Mesenchymal stem cell (in vitro differentiated cells and primary cell): ENCODE measurements at regions not wholly inside any gene's neighbourhood (a gene's known extent, or its start where the extent isn't known, plus 50 kb on each side); places are given as distances from the start of the nearest gene placed in this dataset.

Experiments used
- DNase-seq: peaks from one replicate; pipeline ENCODE4 v3.0.0-alpha.2; 2013
- H2AFZ ChIP-seq: one replicate; pipeline ENCODE4 v1.6.1; 2013; ENCODE audit warnings: low read depth, mild to moderate bottlenecking, control low read depth, inconsistent platforms, low read length, moderate library complexity
- H2AK5ac ChIP-seq: 2 replicates; pipeline ENCODE4 v1.6.1; 2013; ENCODE audit warnings: low read length, moderate library complexity, mild to moderate bottlenecking, inconsistent platforms; ENCODE audit not compliant: severe bottlenecking
- H2BK120ac ChIP-seq: one replicate; pipeline ENCODE4 v1.6.1; 2013; ENCODE audit warnings: low read depth, mild to moderate bottlenecking, inconsistent platforms, low read length, moderate library complexity
- H2BK12ac ChIP-seq, 2 experiments: one replicate each; pipeline ENCODE4 v1.6.1; 2013; ENCODE audit warnings: inconsistent platforms in 2 of 2, low read length in 2 of 2, mild to moderate bottlenecking in 2 of 2, moderate library complexity in 2 of 2, control low read depth in 1 of 2
- H2BK15ac ChIP-seq: one replicate; pipeline ENCODE4 v1.6.1; 2013; ENCODE audit warnings: mild to moderate bottlenecking, low read depth, inconsistent platforms; ENCODE audit not compliant: poor library complexity, severe bottlenecking
- H2BK5ac ChIP-seq: 2 replicates; pipeline ENCODE4 v1.6.1; 2013; ENCODE audit warnings: low read depth, mild to moderate bottlenecking, low read length, control low read depth, inconsistent platforms; ENCODE audit not compliant: poor library complexity, severe bottlenecking
- H3K14ac ChIP-seq, 2 experiments: one replicate each; pipeline ENCODE4 v1.6.1; 2013; ENCODE audit warnings: inconsistent platforms in 2 of 2, low read length in 2 of 2, control low read depth in 1 of 2, mild to moderate bottlenecking in 1 of 2, moderate library complexity in 1 of 2
- H3K18ac ChIP-seq, 2 experiments: one replicate each; pipeline ENCODE4 v1.6.1; 2013; ENCODE audit warnings: inconsistent platforms in 2 of 2, low read length in 2 of 2, control low read depth in 1 of 2, low read depth in 1 of 2, mild to moderate bottlenecking in 1 of 2
- H3K23ac ChIP-seq, 2 experiments: one replicate each; pipeline ENCODE4 v1.6.1; 2013; ENCODE audit warnings: inconsistent platforms in 2 of 2, low read length in 2 of 2, mild to moderate bottlenecking in 2 of 2, moderate library complexity in 2 of 2, control low read depth in 1 of 2
- H3K27ac ChIP-seq: 2 replicates; pipeline ENCODE4 v1.5.1; 2013; ENCODE audit warnings: mild to moderate bottlenecking, moderate library complexity, low read length, control low read depth, inconsistent platforms; ENCODE audit not compliant: poor library complexity, severe bottlenecking
- H3K27me3 ChIP-seq, 2 experiments: 2 replicates each; pipeline versions ENCODE4 v1.6.1 to v1.7.0; 2013; ENCODE audit warnings: low read length in 2 of 2, mild to moderate bottlenecking in 2 of 2, moderate library complexity in 2 of 2, control low read depth in 1 of 2, inconsistent platforms in 1 of 2; ENCODE audit not compliant: control insufficient read depth in 1 of 2, insufficient read depth in 1 of 2
- H3K36me3 ChIP-seq, 2 experiments: 2 replicates each; pipeline versions ENCODE4 v1.6.1 to v1.7.0; 2013; ENCODE audit warnings: low read length in 2 of 2, control low read depth in 1 of 2, inconsistent platforms in 1 of 2, low read depth in 1 of 2, mild to moderate bottlenecking in 1 of 2; ENCODE audit not compliant: insufficient read depth in 2 of 2, control insufficient read depth in 1 of 2
- H3K4ac ChIP-seq, 2 experiments: one replicate each; pipeline ENCODE4 v1.6.1; 2013; ENCODE audit warnings: inconsistent platforms in 2 of 2, low read length in 2 of 2, mild to moderate bottlenecking in 2 of 2, moderate library complexity in 2 of 2, control low read depth in 1 of 2, low read depth in 1 of 2
- H3K4me1 ChIP-seq: 2 replicates; pipeline ENCODE4 v1.6.1; 2013; ENCODE audit warnings: low read depth, low read length, control low read depth; ENCODE audit not compliant: control insufficient read depth, insufficient read depth
- H3K4me2 ChIP-seq: 2 replicates; pipeline ENCODE4 v1.6.1; 2013; ENCODE audit warnings: low read length, mild to moderate bottlenecking, inconsistent platforms; ENCODE audit not compliant: poor library complexity, severe bottlenecking
- H3K4me3 ChIP-seq, 2 experiments: 2 replicates each; pipeline versions ENCODE4 v1.5.1 to v1.7.0; 2013; ENCODE audit warnings: low read length in 2 of 2, mild to moderate bottlenecking in 2 of 2, control low read depth in 1 of 2, low read depth in 1 of 2; ENCODE audit not compliant: insufficient read depth in 1 of 2
- H3K79me1 ChIP-seq: replicated peaks from 2 replicates; pipeline ENCODE4 v1.6.1; 2013; ENCODE audit warnings: mild to moderate bottlenecking, control low read depth, low read length, inconsistent platforms; ENCODE audit not compliant: poor library complexity, severe bottlenecking
- H3K9ac ChIP-seq: 2 replicates; pipeline ENCODE4 v1.7.0; 2013; ENCODE audit warnings: mild to moderate bottlenecking, low read length, moderate library complexity
- H3K9me3 ChIP-seq: 2 replicates; pipeline ENCODE4 v1.7.0; 2013; ENCODE audit warnings: mild to moderate bottlenecking, low read length; ENCODE audit not compliant: control insufficient read depth
- H4K8ac ChIP-seq: one replicate; pipeline ENCODE4 v1.6.1; 2013; ENCODE audit warnings: inconsistent platforms, mild to moderate bottlenecking, low read length, moderate library complexity
- H4K91ac ChIP-seq: one replicate; pipeline ENCODE4 v1.6.1; 2013; ENCODE audit warnings: mild to moderate bottlenecking, low read length, inconsistent platforms
- WGBS: methylation state at CpG from one replicate; pipeline ENCODE4 v1.1.7; 2013; ENCODE audit warnings: mixed read lengths; 5-methylcytosine and 5-hydroxymethylcytosine counted together

DNA sequence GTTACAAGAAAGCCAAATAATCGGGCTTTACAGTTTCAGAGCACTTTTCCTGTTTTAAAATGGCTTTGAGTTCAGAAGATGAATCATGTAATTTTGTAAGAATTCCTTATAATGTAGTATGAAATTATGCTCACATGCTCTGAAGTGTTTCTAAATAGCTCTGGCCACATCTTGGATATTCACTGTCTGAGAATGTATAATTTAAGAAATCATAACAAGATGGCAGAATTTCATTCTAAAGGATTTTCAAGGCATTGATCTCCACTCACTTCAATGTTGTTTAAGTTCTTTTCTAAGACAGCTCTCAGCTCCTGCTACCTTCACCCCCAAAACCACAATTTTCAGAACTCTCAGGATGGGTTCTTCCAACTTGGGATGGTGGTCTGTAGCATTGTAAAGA lies 180.1 kb downstream of the DACT1 start:
- WGBS = 83% methylated on average over 1 of the region's 1 CpG
- H3K9me3 ChIP-seq = no peaks in the 10 kb centered on the region
- H2BK12ac ChIP-seq = no peak overlapping the region
- no peak overlapping the region for H2BK5ac ChIP-seq
- H2AFZ ChIP-seq = no peak overlapping the region
- H4K91ac ChIP-seq = no peak overlapping the region
- H2BK120ac ChIP-seq = no peak overlapping the region
- H3K23ac ChIP-seq = no peak overlapping the region
- H3K4me3 ChIP-seq = no peak overlapping the region
- H3K4me1 ChIP-seq = peaks cover 7% of the 10 kb centered on the region
- H3K18ac ChIP-seq = no peak overlapping the region
- no peak overlapping the region for H3K4me2 ChIP-seq
- no peak overlapping the region for H3K9ac ChIP-seq
- peaks cover 0 to 5% of the 10 kb centered on the region in 2 experiments for H3K27me3 ChIP-seq
- H4K8ac ChIP-seq = no peak overlapping the region
- H3K14ac ChIP-seq = no peak overlapping the region
- H3K79me1 ChIP-seq = no peaks in the 10 kb centered on the region
- no peak for DNase-seq
- no peak overlapping the region for H3K4ac ChIP-seq
- H2BK15ac ChIP-seq = no peak overlapping the region
- no peak overlapping the region for H2AK5ac ChIP-seq
- no peak overlapping the region for H3K27ac ChIP-seq
- no peaks in the 10 kb centered on the region for H3K36me3 ChIP-seq

DNA sequence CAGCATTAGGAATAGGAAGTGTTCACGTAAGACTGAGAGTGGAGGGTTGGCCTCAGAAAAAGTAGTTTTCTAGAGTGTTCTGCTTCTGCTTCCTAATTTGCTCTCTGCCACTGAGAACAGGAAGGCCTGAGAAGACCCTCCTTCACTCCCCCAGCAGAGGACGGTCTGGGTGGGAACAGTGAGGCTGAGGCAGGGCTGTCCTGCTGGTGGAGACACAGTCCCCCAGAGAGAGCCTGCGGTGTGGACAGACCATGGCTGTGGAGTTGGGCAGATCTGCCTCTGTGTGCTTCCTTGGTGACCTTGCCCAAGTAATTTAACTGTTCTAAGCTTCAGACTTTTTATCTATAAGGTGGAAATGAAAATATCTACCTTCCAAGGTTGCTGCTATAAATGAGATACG lies 182.3 kb downstream of the DACT1 start:
- WGBS = 89% methylated on average over 3 of the region's 4 CpGs
- H4K91ac ChIP-seq = no peak overlapping the region
- no peak overlapping the region for H3K14ac ChIP-seq
- no peak overlapping the region for H3K4me2 ChIP-seq
- H3K36me3 ChIP-seq = no peaks in the 10 kb centered on the region
- H2AFZ ChIP-seq = no peak overlapping the region
- H2BK15ac ChIP-seq = no peak overlapping the region
- H2BK120ac ChIP-seq = no peak overlapping the region
- H3K27me3 ChIP-seq = peaks cover 0 to 5% of the 10 kb centered on the region in 2 experiments
- no peak overlapping the region for H3K27ac ChIP-seq
- H3K9ac ChIP-seq = no peak overlapping the region
- no peak overlapping the region for H3K18ac ChIP-seq
- H3K79me1 ChIP-seq = no peaks in the 10 kb centered on the region
- no peak overlapping the region for H4K8ac ChIP-seq
- H2AK5ac ChIP-seq = no peak overlapping the region
- H3K23ac ChIP-seq = no peak overlapping the region
- H3K4me3 ChIP-seq = no peak overlapping the region
- no peak for DNase-seq
- H3K4me1 ChIP-seq = peaks cover 6% of the 10 kb centered on the region
- no peaks in the 10 kb centered on the region for H3K9me3 ChIP-seq
- no peak overlapping the region for H2BK5ac ChIP-seq
- H3K4ac ChIP-seq = no peak overlapping the region
- no peak overlapping the region for H2BK12ac ChIP-seq

DNA sequence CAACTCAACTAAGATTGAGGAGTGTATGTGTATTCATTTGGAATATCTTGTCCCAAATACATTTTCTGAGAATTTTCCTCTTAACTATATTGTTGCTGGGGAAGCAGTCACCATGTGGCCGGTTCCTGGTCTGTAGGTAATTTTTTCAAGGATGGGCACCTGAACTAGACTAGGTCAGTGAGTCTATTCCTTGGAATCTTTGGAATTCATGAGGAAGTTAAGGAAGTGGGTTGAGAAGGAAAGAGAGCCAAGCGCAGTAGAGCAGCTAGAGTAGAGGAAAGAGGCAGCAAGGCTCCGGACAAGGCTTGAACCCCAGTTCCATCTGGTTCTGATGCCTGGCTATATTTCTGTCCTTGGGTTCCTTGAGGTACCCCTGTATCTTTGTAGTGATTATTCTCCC lies 183.7 kb downstream of the DACT1 start:
- Histone ChIP-seq H2BK5ac (no peak overlapping the region), H2BK12ac (no peak overlapping the region), H2AFZ (no peak overlapping the region), H3K9me3 (no peaks in the 10 kb centered on the region), H3K9ac (no peak overlapping the region), H2BK120ac (no peak overlapping the region), H3K4me3 (no peak overlapping the region), H2BK15ac (no peak overlapping the region), H3K18ac (no peak overlapping the region), H4K91ac (no peak overlapping the region), H3K4me1 (peaks cover 3% of the 10 kb centered on the region), H3K4me2 (no peak overlapping the region), H3K4ac (no peak overlapping the region), H4K8ac (no peak overlapping the region), H2AK5ac (no peak overlapping the region), H3K36me3 (no peaks in the 10 kb centered on the region), H3K23ac (no peak overlapping the region), H3K79me1 (no peaks in the 10 kb centered on the region), H3K14ac (no peak overlapping the region), H3K27ac (no peak overlapping the region), H3K27me3 (peaks cover 0 to 5% of the 10 kb centered on the region in 2 experiments)
- 91% methylated on average over 3 of the region's 3 CpGs for WGBS
- DNase-seq = no peak

DNA sequence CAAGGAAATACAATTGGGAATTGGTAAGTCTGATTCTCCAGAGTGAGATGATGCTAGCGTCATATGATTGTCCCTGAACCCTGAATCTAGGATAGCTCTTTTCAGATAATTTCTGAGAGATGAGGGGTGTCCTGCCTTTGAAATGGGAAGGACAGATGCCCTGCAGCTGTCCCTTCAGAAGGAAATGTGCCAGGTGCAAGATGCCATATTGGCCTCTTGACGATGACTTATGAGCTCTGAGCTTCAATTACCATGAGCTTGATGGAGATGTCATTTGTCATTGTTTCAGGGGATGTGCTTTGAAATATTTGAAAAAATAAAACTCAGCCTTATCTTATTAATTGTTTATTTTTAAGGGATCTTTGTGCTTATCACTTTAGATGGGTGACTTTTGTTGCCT lies 185.1 kb downstream of the DACT1 start:
- no peak for DNase-seq
- H3K36me3 ChIP-seq = no peaks in the 10 kb centered on the region
- H4K91ac ChIP-seq = no peak overlapping the region
- no peak overlapping the region for H3K27ac ChIP-seq
- WGBS = 100% methylated on average over 2 of the region's 2 CpGs
- H3K18ac ChIP-seq = no peak overlapping the region
- H2BK5ac ChIP-seq = no peak overlapping the region
- no peak overlapping the region for H3K4ac ChIP-seq
- H3K79me1 ChIP-seq = no peaks in the 10 kb centered on the region
- no peak overlapping the region for H2AK5ac ChIP-seq
- no peak overlapping the region for H2BK120ac ChIP-seq
- H2BK15ac ChIP-seq = no peak overlapping the region
- H3K4me1 ChIP-seq = peaks cover 1% of the 10 kb centered on the region
- peaks cover 0 to 5% of the 10 kb centered on the region in 2 experiments for H3K27me3 ChIP-seq
- no peak overlapping the region for H3K14ac ChIP-seq
- H2AFZ ChIP-seq = no peak overlapping the region
- peaks cover 8% of the 10 kb centered on the region for H3K9me3 ChIP-seq
- no peak overlapping the region for H4K8ac ChIP-seq
- H3K4me3 ChIP-seq = no peak overlapping the region
- H2BK12ac ChIP-seq = no peak overlapping the region
- no peak overlapping the region for H3K9ac ChIP-seq
- no peak overlapping the region for H3K23ac ChIP-seq
- H3K4me2 ChIP-seq = no peak overlapping the region
